GM10266 (cell line): ENCODE measurements at regions not wholly inside any gene's neighbourhood (a gene's known extent, or its start where the extent isn't known, plus 50 kb on each side); places are given as distances from the start of the nearest gene placed in this dataset.
A peak's percentile ranks its signal among the peaks of the same experiment; 100 is the strongest.

ENCODE experiments used
- DNase-seq: peaks from one replicate; pipeline ENCODE4 v3.0.0; 2012; ENCODE audit errors: extremely low spot score
- TF ChIP-seq, protein P1 (sequence below): IDR thresholded peaks from 2 replicates; pipeline ENCODE4 v1.5.1; 2012; ENCODE audit warnings: mild to moderate bottlenecking, low read depth; ENCODE audit not compliant: control insufficient read depth, insufficient read depth; ENCODE audit errors: missing control alignments

DNA sequence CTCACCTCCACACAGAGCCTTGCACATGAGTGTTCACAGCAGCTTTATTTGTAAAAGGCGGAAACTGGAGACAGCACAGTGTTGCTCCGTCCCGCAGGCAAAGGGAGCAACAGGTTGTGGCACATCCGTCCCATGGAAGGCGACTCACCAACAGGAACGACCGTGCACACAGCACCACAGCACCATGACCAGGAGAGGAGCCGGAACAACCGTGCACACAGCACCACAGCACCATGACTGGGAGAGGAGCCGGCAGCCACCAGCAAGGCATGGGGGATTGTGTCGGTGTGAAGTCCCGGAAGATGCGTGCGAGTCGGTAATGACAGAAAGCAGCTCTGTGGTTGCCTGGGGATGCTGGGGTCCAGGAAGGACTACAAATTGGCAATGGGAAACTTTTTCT, 158.5 kb downstream of the C9orf50 start:
- DNase-seq, result no peak

DNA sequence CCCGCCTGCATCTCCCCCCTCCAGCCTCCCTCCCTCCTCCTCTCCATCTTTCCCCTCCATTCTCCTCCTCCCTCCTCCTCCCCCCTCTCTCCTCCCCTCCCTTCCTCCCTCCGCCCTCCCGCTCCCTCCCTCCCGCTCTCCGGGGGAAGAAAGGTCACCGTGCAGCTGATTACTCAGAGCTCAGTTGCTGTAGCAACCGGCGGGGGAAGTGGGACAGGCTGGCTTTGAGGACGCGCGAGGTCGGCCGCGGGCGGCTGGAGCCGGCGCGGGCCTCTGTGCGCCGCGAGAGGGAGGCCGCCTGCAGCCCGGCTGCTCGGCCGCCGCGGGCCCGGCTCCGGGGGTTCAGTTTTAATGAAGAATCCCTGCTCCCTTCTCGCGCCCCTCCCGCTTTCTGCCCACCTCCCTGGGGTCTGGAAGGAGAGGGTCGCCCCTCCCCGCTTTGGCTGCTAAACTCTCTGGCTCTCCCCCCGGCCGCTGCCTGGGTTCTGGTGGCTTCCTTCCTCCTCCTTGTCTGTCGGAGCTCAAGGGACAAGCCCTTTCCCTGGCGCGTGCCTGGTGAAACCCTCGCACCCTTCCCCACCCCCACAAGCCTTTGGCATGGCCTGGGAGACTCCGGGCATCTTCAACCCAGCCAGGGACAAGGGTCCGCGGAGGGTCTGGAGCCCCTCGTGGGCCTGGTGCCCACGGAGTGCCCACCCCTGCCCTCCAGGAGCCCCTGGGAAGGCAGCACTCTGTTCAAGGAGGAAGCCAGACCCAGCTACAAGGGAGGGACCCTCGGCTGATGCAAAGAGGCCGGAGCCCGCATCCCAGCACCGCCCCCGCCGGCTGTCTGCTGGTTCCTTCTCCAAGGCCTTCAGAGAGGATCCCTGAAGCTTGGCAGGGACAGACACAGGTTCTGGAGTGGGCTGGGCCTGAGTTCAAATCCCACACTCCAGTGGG, 160.3 kb downstream of the C9orf50 start:
- DNase-seq, result peak; percentile 98
- TF ChIP-seq, protein P1, sequence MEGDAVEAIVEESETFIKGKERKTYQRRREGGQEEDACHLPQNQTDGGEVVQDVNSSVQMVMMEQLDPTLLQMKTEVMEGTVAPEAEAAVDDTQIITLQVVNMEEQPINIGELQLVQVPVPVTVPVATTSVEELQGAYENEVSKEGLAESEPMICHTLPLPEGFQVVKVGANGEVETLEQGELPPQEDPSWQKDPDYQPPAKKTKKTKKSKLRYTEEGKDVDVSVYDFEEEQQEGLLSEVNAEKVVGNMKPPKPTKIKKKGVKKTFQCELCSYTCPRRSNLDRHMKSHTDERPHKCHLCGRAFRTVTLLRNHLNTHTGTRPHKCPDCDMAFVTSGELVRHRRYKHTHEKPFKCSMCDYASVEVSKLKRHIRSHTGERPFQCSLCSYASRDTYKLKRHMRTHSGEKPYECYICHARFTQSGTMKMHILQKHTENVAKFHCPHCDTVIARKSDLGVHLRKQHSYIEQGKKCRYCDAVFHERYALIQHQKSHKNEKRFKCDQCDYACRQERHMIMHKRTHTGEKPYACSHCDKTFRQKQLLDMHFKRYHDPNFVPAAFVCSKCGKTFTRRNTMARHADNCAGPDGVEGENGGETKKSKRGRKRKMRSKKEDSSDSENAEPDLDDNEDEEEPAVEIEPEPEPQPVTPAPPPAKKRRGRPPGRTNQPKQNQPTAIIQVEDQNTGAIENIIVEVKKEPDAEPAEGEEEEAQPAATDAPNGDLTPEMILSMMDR, result peak; percentile 34

More for the DNA sequence above, 158.5 kb downstream of the C9orf50 start:
- TF ChIP-seq, protein P1, result no peak

DNA sequence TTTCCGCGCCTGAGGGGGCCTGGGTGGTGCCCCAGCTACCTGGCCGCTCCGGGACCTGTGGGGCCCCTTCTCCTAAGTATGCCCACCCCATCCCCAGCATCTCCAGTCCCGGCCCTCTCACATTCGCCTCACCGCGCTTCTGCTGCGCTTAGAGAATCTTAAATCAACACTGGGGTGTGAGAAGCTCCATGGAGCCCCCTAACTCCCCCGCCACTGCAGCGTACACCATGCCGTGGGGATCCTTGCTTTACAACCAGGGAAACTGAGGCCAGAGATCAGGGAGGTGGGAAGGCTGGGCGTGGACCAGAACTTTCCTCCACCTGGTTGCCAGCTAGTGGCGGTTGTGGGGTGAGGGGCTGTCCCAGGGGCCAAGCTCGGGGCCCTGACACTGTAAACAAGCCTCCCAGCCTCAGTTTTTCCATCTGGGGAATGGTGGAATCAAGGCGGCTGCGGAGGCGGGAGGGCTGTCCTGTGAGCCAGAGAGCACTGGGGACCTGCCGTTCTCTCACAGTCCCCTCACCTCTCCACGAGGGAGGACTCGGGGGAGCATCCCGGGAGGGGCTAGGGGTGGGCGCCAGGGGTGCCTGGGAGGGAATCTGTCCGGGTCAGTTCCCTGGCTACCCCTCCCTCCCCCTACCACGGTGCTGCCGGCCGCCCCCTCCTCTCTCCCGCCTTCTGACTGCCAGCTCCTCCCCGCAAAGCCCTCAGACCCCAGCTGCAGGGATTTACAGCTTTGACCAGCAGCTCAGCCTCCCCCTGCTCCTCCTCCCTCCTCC, 161.2 kb downstream of the C9orf50 start:
- TF ChIP-seq, protein P1, result no peak
- no peak for DNase-seq

DNA sequence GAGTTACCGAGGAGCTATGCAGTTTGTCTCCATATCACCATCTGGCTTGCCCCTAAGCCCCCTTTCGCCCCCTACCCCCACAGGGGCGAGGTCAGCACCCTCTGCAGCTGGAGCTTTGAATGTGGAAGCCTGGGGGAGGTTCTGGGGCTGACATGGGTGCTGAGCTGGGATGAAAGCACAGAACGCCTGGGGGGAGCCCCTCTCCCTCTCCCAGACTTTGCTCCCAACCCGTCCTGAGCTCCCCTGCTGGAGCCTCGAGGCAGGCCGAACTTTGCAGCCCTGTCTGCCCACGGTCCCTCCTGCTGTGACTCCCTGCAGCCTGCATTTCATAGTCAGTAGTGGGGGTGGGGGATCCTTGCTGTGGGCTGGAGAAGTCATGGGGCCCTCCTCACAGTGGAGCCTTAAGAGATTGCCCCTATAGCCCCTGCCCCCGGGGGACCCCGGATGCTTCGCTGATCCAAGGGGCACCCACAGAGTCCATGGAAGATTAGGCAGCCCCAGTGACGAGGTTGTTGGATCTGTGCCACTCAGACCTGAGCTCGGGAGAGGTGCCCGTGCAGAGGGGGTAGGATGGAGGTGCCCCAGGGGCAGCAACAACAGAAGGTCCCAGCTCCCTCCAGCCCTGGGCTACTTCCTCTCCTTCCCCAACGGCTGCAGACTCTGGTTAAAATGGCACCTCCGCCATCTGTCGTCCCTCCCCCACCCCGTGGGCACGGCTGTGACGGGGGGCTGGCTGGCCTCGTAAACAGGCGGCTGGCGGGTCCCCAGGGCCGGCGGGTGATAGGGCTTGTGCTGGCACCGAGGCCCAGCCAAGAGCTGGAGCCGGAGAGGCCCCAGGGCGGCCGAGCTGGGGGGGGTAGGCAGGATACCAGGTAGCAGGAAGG, 162.0 kb downstream of the C9orf50 start:
- TF ChIP-seq, protein P1, result no peak
- no peak for DNase-seq

DNA sequence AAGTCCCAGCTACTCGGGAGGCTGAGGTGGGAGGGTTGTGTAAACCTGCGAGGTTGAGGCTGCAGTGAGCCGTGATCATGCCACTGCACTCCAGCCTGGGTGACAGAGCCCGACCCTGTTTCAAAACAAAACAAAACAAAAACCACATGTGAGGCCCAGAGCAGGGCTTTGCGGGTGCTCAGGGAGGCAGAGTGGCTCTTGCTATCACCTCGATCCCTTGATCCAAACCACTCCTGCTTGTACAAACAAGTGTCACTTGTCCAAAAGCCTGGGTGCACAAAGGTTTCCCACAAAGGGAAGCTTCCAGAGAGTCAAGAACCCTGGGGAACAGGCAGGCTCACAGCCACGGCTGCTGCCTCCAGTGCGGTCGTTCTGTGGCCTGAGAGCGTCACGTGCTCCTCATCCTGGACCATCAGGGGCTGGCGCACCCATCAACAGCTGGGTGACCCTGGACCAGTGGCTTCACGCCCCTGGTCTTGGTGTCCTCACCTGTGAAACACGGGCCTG, 162.7 kb downstream of the C9orf50 start:
- TF ChIP-seq, protein P1, result no peak
- peak; percentile 67 for DNase-seq

DNA sequence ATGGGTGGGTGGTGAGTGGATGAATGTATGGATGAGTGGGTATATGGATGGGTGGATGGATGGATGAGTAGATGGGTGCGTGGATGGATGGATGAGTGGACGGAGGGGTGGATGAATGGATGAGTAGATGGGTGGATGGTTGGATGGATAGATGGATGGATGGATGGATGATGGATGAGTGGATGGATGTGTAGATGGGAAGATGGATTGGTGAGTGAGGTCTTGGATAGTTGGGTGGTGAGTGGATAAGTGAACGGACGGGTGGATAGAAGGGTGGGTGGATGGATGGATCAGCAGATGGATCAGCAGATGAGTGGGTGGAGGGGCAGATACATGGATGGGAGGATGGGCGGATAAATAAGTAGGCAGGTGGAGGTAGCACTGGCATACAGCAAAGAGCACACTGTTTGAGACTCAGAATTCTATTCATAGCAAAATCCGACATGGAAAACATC, 163.5 kb downstream of the C9orf50 start:
- TF ChIP-seq, protein P1, result no peak
- no peak for DNase-seq
